Medulla oblongata (tissue), 1 donor: ENCODE measurements at regions not wholly inside any gene's neighbourhood (a gene's known extent, or its start where the extent isn't known, plus 50 kb on each side); places are given as distances from the start of the nearest gene placed in this dataset.
"Not testable (repeated sequence)": the region's sequence is repeated elsewhere in the genome, so short reads cannot be mapped to it uniquely, and the experiment has no call there.

ENCODE experiments used
- DNase-seq: peaks from one replicate; pipeline ENCODE4 v3.0.0-alpha.2; 2015; ENCODE audit errors: extremely low spot score

DNA sequence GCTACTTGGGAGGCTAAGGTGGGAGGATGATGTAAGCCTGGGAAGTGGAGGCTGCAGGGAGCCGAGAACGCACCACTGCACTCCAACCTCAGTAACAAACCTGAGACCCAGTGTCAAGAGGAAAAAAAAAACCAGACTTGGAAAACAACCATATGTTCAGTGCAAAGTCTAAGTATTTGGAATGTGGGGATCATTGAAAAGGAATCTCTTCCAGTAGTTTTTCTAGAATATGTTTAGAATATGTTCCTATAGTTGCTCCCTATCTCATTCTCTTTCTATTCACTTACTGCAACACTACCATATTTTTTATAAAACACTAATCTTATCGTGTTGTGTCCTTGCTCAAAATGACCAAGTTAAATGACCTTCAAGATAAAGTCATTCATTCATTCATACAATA is 423.5 kb upstream of the SOX5 start:
- DNase-seq, result no peak

DNA sequence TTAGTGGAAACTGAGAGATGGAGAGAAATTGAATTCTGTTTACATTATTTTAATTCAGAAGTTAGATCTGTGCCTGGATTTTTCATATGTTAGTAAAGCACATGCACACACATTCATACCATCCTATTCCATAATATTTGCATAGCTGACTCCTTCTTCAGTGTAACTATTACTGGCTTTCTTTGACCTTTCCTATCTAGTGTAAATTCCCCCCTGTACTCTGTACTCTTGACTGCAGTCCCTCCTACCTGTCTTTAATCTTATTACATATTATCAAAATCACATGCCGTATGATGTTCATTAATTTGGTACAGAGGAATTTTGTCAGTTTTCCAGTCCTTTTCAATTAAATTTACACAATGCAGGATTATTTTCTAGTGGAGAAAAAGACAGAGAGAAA is 417.0 kb upstream of the SOX5 start:
- DNase-seq, result no peak

DNA sequence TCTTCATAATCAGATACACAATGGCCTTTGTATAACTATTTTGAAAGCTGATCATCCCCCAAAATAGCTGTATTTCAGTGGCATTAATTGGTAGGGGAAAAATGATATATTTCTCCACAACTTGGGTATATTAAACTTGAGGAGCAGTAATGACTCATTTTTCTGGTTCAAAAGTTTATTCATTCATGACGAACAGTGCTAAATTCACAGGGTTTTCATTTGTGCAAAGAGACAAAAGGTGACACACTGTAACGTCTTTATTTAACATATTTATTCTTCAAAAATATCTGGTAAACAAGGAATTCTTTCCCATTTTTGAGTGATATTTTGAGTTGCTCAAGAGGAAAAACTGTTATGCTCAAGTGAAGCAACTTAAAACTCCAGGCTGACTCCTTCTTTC is 415.5 kb upstream of the SOX5 start:
- no peak for DNase-seq

- no peak for DNase-seq
Measured at GRCh38 chr12:24363177-24363754, 413.8 kb upstream of the SOX5 start.

GRCh38 chr12:24361877-24362580 is 412.6 kb upstream of the SOX5 start:
- no peak for DNase-seq

DNA sequence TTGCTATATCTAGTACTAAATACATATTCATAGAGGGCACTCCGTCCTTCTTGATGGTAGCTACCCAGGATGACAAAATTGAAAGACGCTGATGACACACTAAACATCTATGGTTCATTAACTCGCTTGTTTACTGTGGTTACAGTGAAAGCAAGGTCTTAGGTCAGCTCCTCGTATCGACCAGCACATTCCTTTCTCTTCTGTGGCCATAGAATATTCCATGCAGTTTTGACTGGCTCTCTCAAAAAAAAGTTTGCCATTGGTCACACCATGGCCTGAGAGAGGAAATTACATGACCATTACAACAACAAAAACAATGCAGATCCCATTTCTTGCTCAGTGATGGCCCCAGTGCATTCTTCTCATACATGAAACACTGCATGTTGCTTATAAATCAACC is 411.4 kb upstream of the SOX5 start:
- no peak for DNase-seq

DNA sequence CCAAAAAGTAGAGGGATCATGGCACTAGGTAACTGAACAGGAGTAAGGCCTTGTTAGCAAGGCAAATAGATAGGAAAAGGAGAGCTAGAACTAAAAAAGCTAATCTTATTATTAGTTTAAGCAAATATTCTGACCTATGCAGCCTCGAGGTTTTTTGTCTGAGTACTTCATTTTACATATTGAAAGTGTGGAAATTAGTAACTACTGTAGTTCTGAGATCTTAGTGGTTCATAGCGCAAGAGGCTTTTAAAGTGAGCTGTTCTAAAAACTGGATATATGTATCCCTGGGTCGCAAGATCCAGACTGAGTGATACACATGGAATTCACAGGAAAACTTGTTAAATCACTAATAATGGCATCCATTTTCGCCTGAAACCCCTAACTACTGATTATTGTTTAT is 411.0 kb upstream of the SOX5 start:
- DNase-seq, result no peak

GRCh38 chr12:24360057-24360456 is 410.6 kb upstream of the SOX5 start:
- DNase-seq, result no peak

- DNase-seq, result no peak
Measured at GRCh38 chr12:24359418-24359817, 409.9 kb upstream of the SOX5 start.

- DNase-seq, result no peak
Measured at GRCh38 chr12:24356240-24356804, 406.9 kb upstream of the SOX5 start.

- no peak for DNase-seq
Measured at GRCh38 chr12:24352363-24352762, 402.9 kb upstream of the SOX5 start.

- DNase-seq, result no peak
Measured at GRCh38 chr12:24349051-24349799, 399.8 kb upstream of the SOX5 start.

- not testable (repeated sequence) for DNase-seq
Measured at GRCh38 chr12:24348180-24348579, 398.7 kb upstream of the SOX5 start.

DNA sequence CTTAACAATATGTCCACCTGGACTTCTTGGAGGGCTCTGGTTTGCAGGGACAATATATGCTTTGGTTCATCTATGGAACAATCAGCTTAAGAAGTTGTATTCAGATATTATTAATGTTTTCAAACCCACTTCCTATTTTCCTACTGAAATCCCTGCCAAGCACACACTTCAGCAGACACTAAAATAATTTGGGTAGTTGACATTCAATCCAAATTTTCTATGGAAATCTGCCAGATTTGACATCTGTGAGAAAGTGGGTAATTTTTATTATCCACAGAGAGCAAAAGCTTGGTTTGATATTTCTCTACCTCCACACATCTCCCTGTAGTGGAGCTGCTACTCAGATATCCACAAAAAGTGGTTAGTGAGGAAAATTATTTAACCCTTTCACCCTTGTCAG is 378.8 kb upstream of the SOX5 start:
- no peak for DNase-seq

- DNase-seq, result no peak
Measured at GRCh38 chr12:24325331-24325730, 375.9 kb upstream of the SOX5 start.

- DNase-seq, result no peak
Measured at GRCh38 chr12:24307716-24308335, 358.4 kb upstream of the SOX5 start.

DNA sequence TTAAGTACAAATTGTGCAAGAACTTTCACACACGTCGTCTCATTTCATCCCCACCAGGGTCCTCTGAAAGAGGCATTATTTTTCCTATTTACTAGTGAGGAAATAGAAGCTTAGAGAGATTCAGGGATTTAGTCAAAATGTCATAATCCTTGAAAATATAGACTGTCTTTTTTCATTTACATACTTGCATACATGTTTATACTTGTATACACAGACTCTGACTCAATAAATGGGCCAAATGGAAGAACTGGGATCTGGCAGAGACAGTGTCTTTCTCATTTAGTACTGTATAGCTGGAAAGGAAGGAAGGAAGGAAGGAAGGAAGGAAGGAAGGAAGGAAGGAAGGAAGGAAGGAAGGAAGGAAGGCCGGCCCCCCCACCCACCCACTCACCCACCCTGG is 357.7 kb upstream of the SOX5 start:
- DNase-seq, result no peak

DNA sequence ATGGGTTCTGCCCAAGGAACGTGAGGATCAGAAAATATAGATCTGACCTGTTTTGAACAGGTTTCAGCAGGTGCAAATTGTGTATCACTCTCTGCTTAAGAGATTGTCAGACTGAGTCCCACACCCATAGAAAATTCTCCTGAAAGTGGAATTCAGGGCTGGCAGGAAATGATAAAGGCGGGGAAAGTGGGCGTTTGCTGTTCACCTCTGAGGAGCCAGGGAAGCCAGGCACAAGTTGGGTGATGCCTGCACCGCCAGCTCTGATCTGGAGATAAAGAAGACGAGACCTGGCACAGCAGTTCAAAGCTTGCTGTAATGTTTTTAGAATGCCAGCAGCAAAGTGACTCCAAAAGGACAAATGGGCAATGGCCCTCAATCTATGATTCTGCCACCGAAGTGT is 356.5 kb upstream of the SOX5 start:
- no peak for DNase-seq

GRCh38 chr12:24304285-24304684 is 354.8 kb upstream of the SOX5 start:
- DNase-seq, result no peak

DNA sequence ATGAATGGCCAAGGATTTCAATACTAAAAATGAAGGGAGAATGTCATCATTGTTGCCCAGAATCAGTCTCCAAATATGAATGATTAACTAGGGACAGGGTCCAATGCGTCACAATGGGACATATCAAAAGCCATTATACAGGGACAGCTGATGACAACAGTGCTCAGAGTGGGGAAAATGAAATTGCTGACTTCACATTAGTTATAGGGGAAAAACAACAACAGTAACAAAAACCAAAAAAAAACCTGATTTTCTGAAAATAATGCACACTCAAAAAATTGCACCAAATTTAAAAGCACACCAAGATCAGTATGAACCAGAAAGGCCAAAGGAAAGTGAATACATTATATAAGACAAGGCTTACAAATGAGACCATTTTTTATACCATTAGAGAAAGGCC is 353.2 kb upstream of the SOX5 start:
- DNase-seq, result no peak

- DNase-seq, result no peak
Measured at GRCh38 chr12:24297516-24297915, 348.0 kb upstream of the SOX5 start.

DNA sequence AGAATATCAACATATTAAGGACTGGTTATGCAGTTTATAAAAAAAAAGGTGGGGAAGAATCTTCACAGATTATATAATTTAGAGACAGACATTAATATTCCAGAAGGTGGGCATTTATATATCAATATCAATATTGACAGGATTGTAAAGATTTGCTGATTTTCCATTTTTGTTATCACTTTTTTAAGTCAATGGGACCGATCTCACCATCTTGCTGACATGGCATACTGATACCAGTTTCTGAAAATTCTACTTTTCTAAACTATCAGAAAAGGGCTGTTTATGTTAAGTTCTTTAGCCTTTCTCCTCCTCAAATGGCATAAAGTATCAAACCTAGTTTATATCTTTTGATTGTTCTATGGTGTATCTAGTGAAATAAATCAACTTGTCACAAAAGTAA is 344.1 kb upstream of the SOX5 start:
- no peak for DNase-seq
